Smooth muscle cell (in vitro differentiated cells): ENCODE measurements at regions not wholly inside any gene's neighbourhood (a gene's known extent, or its start where the extent isn't known, plus 50 kb on each side); places are given as distances from the start of the nearest gene placed in this dataset.

Source experiments
- DNase-seq: peaks from one replicate; lab custom pipeline; 2025; ENCODE audit not compliant: unreplicated experiment; lab: John Stamatoyannopoulos, UW
- H2AFZ ChIP-seq: fragments of 200-600 bp; sonication (generic); 2 replicates; pipeline ENCODE4 v1.6.0; 2016; ENCODE audit warnings: antibody characterized with exemption, low read depth, mild to moderate bottlenecking
- H3F3A ChIP-seq: fragments of 200-600 bp; sonication (generic); 2 replicates; pipeline ENCODE4 v1.6.0; 2017; ENCODE audit warnings: antibody characterized with exemption, low read depth
- H3K27ac ChIP-seq: fragments of 200-600 bp; sonication (generic); 2 replicates; pipeline ENCODE4 v1.5.1; 2016; ENCODE audit warnings: low read depth, mild to moderate bottlenecking
- H3K27me3 ChIP-seq: fragments of 200-600 bp; sonication (generic); 2 replicates; pipeline ENCODE4 v1.6.1; 2016; ENCODE audit warnings: low read depth, mild to moderate bottlenecking
- H3K36me3 ChIP-seq: fragments of 200-600 bp; sonication (generic); 2 replicates; pipeline ENCODE4 v1.5.1; 2016; ENCODE audit warnings: low read depth
- H3K4me1 ChIP-seq: fragments of 200-600 bp; sonication (generic); 2 replicates; pipeline ENCODE4 v1.5.1; 2016; ENCODE audit warnings: low read depth
- H3K4me2 ChIP-seq: fragments of 200-600 bp; sonication (generic); 2 replicates; pipeline ENCODE4 v1.6.0; 2016; ENCODE audit warnings: mild to moderate bottlenecking
- H3K4me3 ChIP-seq: fragments of 200-600 bp; sonication (generic); 2 replicates; pipeline ENCODE4 v1.5.1; 2016; ENCODE audit warnings: mild to moderate bottlenecking
- H3K79me2 ChIP-seq: fragments of 200-600 bp; sonication (generic); 2 replicates; pipeline ENCODE4 v1.6.0; 2016; ENCODE audit warnings: low read depth, mild to moderate bottlenecking
- H3K9ac ChIP-seq: fragments of 200-600 bp; sonication (generic); 2 replicates; pipeline ENCODE4 v1.6.0; 2016; ENCODE audit warnings: low read depth
- H3K9me3 ChIP-seq: fragments of 200-600 bp; sonication (generic); replicated peaks from 2 replicates; pipeline ENCODE4 v1.5.1; 2016; ENCODE audit warnings: low read depth
- H4K20me1 ChIP-seq: fragments of 200-600 bp; sonication (generic); 2 replicates; pipeline ENCODE4 v1.6.0; 2016; ENCODE audit warnings: low read depth
- CTCF ChIP-seq: fragments of 200-600 bp; sonication (generic); IDR thresholded peaks from 2 replicates; pipeline ENCODE4 v1.5.1; 2017; ENCODE audit warnings: borderline replicate concordance, mild to moderate bottlenecking, antibody characterized with exemption; ENCODE audit not compliant: insufficient read depth, poor library complexity, severe bottlenecking
- WGBS: methylation state at CpG from one replicate; pipeline ENCODE4 v1.1.7; 2016; ENCODE audit warnings: low lambda C conversion rate; 5-methylcytosine and 5-hydroxymethylcytosine counted together

DNA sequence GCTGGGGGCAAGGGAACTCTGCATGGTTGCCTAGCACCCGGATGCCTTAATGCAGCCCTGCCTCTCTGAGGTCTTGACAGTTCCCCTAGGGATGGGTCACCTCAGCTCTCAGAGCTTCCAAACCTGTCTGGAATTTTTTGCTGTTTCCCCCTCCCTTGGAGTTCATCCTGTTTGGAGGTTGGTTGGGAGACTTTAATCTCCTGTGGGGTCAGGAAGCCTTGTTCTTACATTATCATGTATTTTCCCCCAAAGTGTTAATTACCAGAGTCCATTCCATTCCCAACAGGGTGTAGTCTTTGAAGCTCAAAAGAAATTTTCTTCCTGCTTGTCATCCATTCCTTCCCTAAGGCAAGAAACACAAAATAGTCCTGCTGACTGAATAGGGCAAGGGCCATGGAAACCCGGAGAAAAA, 150.3 kb upstream of the SPRY4 start:
- DNase-seq = no peak
- Histone ChIP-seq H3K36me3 (no peaks in the 10 kb centered on the region), H3K79me2 (no peaks in the 10 kb centered on the region), H3K4me2 (no peak overlapping the region), H3K9ac (no peak overlapping the region), H3F3A (no peaks in the 10 kb centered on the region), H3K27me3 (no peaks in the 10 kb centered on the region), H3K9me3 (no peaks in the 10 kb centered on the region), H3K4me3 (no peak overlapping the region), H3K4me1 (peaks cover 10% of the 10 kb centered on the region), H4K20me1 (no peaks in the 10 kb centered on the region), H3K27ac (peak overlapping the region; percentile 39), H2AFZ (no peak overlapping the region)
- WGBS = 28% methylated on average over 2 of the region's 2 CpGs
- no peak for TF ChIP-seq CTCF

DNA sequence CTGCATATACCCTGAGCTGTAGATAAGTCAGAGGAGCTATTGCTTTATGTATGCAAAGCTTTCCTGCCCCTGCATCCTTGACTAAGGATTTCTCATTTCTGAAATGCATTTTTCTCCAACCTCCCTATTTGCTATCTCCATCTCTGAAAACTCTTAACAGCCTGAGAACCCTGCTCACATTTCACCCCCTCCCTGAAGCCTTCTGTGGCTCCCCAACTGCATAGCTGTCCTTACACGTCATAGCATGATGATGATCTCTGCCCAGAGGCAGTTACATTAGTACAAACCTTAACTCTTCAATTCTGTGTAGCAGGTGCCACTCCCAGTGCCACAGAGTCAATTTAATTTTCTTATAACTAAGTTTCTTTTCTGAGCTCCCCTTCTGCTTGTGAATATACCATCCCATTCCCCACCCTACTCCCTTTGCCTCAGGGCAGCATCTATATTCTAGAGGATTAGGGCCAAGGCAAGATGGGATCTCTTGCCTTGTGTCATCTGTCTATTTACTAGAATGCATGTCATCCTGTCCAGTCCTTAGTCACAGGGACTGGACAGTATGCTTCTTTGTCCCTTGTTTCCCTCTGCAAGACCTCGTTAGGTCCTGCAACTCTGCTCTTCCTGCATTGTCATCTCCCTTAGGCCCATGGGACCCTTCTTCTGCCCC, 149.7 kb upstream of the SPRY4 start:
- Histone ChIP-seq H4K20me1 (no peaks in the 10 kb centered on the region), H3K4me1 (peaks cover 10% of the 10 kb centered on the region), H3K36me3 (no peaks in the 10 kb centered on the region), H3K27ac (peak overlapping the region; percentile 39), H3K4me2 (no peak overlapping the region), H3K4me3 (no peak overlapping the region), H3K27me3 (no peaks in the 10 kb centered on the region), H2AFZ (no peak overlapping the region), H3K79me2 (no peaks in the 10 kb centered on the region), H3K9me3 (no peaks in the 10 kb centered on the region), H3K9ac (no peak overlapping the region), H3F3A (no peaks in the 10 kb centered on the region)
- WGBS = 58% methylated on average over 2 of the region's 2 CpGs
- no peak for TF ChIP-seq CTCF
- no peak for DNase-seq

DNA sequence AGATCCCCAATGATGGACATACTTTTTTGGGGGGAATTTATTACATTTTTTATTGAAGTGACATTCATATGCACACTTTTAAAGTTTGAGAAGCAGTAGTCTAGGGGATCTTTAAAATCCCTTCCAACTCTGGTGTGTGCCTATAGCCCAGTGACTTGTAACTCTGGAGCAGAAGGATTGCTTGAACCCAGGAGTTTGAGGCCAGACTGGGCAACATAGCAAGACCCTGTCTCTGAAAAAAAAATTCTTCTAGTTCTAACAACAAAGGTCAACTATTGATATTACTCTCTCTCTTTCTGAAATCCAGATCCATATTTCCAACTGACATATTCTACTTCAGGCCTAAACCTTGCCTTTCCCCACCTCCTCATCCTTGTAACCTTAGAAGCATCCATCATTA, 148.2 kb upstream of the SPRY4 start:
- no peak overlapping the region for H2AFZ ChIP-seq
- H4K20me1 ChIP-seq = no peaks in the 10 kb centered on the region
- peak overlapping the region; percentile 74 for H3K27ac ChIP-seq
- H3K4me3 ChIP-seq = no peak overlapping the region
- no peaks in the 10 kb centered on the region for H3K27me3 ChIP-seq
- H3K4me2 ChIP-seq = no peak overlapping the region
- peak overlapping the region; percentile 18 for H3K9ac ChIP-seq
- no peaks in the 10 kb centered on the region for H3K79me2 ChIP-seq
- no peaks in the 10 kb centered on the region for H3K9me3 ChIP-seq
- no peak for DNase-seq
- no peak for TF ChIP-seq CTCF
- no peaks in the 10 kb centered on the region for H3K36me3 ChIP-seq
- no peaks in the 10 kb centered on the region for H3F3A ChIP-seq
- H3K4me1 ChIP-seq = peaks cover 10% of the 10 kb centered on the region

- no peak for DNase-seq
These were observed 147.6 kb upstream of the SPRY4 start for GRCh38 chr5:142472306-142472951.

More at GRCh38 chr5:142472306-142472951, 147.6 kb upstream of the SPRY4 start:
- Histone ChIP-seq H4K20me1 (no peaks in the 10 kb centered on the region), H3K9me3 (no peaks in the 10 kb centered on the region), H3K27ac (peak overlapping the region; percentile 74), H3K36me3 (no peaks in the 10 kb centered on the region), H3K9ac (peak overlapping the region; percentile 18), H3K4me1 (peaks cover 10% of the 10 kb centered on the region), H3K4me2 (no peak overlapping the region), H3K4me3 (no peak overlapping the region), H3K27me3 (no peaks in the 10 kb centered on the region), H3K79me2 (no peaks in the 10 kb centered on the region), H3F3A (no peaks in the 10 kb centered on the region), H2AFZ (no peak overlapping the region)
- TF ChIP-seq CTCF = no peak
- 59% methylated on average over 7 of the region's 7 CpGs for WGBS
